G401 (cell line): ENCODE measurements at regions not wholly inside any gene's neighbourhood (a gene's known extent, or its start where the extent isn't known, plus 50 kb on each side); places are given as distances from the start of the nearest gene placed in this dataset.
A peak's percentile ranks its signal among the peaks of the same experiment; 100 is the strongest.
"Not testable (repeated sequence)": the region's sequence is repeated elsewhere in the genome, so short reads cannot be mapped to it uniquely, and the experiment has no call there.

Experiments
- DNase-seq: peaks from one replicate; pipeline ENCODE4 v3.0.0-alpha.2; 2015; ENCODE audit warnings: low spot score
- in situ Hi-C: cut with HindIII; loops from 2 replicates; pipeline ENCODE4 v1.10.0; 2016; ENCODE audit warnings: low sequenced_read_pairs, mixed read lengths

DNA sequence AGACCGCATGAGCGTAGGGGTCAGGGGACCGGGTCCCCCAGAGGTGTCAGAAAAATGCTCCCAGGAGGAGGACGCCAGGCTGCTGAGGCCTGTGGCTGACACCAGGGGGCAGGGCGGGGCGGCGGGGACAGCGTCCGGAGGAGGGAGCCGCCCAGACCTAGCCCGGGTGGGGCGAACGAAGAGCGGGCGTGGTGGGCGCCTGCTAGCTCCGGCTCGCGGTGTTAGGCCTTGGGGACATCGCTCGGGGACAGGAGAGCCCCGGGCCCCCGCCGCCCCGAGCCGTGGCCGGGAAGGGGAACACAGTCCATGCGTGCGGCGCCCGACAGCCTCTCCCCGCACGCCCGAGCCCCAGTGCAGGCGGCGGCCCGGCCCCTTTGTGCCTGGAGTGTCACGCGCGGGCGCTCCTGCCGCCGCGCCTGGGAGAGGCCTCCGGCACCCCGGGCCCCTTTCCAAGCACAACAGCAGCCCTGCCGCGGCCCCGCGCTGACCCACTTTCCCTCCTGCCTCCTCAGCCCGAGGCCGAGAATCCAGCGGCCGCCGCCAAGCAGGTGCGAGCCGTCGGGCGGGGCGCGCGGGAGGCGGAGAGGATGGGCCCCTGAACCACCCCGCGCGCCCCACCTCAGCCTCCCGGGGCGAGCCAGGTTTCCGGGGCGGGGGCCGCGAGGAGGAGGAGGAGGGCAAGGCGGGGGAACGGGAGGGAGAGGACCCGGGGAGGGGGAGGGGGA, 111.0 kb upstream of the KLF13 start:
- in situ Hi-C loops: loop anchor here (25.0 kb wide), 1 partner anchor 272 kb away; no protein-coding TSS in a partner anchor
- DNase-seq: peak; percentile 64

GRCh38 chr15:31216215-31216911, 110.3 kb upstream of the KLF13 start:
- DNase-seq: peak; percentile 48
- in situ Hi-C loops: loop anchor here (25.0 kb wide), 1 partner anchor 271 kb away; no protein-coding TSS in a partner anchor

DNA sequence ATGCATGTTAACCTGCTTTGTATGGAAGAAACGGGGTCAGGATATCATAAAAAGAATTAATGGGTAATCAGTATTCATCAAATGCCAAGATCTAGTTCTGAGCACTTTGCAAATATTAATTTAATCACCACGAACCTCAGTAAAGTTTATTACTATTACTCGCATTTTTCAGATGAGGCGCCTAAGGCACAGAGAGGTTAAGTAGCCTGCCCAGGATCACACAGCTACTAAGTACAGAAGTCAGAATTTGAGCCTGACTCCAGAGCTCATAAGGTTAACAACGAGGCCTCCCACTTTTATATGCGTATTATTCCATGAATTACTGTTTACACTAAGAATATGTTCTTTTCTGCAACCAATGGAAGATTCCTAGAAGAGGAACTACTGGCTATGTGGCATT, 109.6 kb upstream of the KLF13 start:
- in situ Hi-C loops: loop anchor here (25.0 kb wide), 1 partner anchor 270 kb away; no protein-coding TSS in a partner anchor
- DNase-seq: no peak

- in situ Hi-C loops: loop anchor here (25.0 kb wide), 1 partner anchor 270 kb away; no protein-coding TSS in a partner anchor
- DNase-seq: no peak
Measured at GRCh38 chr15:31217566-31218270, 108.9 kb upstream of the KLF13 start.

- no peak for DNase-seq
- in situ Hi-C loops: loop anchor here (25.0 kb wide), 1 partner anchor 268 kb away; no protein-coding TSS in a partner anchor
Measured at GRCh38 chr15:31219221-31219620, 107.4 kb upstream of the KLF13 start.

- in situ Hi-C loops: loop anchor here (25.0 kb wide), 1 partner anchor 265 kb away; no protein-coding TSS in a partner anchor
- DNase-seq: no peak
Measured at GRCh38 chr15:31221936-31222515, 104.6 kb upstream of the KLF13 start.

GRCh38 chr15:31222773-31223341, 103.8 kb upstream of the KLF13 start:
- no peak for DNase-seq
- in situ Hi-C loops: loop anchor here (25.0 kb wide), 1 partner anchor 264 kb away; no protein-coding TSS in a partner anchor

GRCh38 chr15:31223478-31224350, 102.9 kb upstream of the KLF13 start:
- in situ Hi-C loops: loop anchor here (25.0 kb wide), 1 partner anchor 264 kb away; no protein-coding TSS in a partner anchor

DNA sequence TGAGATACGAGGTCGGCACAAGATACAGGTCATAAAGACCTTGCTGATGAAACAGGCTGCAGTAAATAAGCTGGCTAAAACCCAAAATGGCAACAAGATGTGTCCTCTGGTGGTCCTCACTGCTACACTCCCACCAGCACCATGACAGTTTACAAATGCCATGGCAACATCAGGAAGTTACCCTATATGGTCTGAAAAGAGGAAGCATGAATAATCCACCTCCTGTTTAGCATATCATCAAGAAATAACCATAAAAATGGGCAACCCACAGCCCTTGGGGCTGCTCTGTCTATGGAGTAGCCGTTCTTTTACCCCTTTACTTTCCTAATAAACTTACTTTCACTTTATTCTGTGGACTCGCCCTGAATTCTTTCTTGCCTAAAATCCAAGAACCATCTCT, 102.0 kb upstream of the KLF13 start:
- in situ Hi-C loops: loop anchor here (25.0 kb wide), 1 partner anchor 263 kb away; no protein-coding TSS in a partner anchor
- DNase-seq: not testable (repeated sequence)

More at GRCh38 chr15:31223478-31224350, 102.9 kb upstream of the KLF13 start:
- peak; percentile 48 for DNase-seq

DNA sequence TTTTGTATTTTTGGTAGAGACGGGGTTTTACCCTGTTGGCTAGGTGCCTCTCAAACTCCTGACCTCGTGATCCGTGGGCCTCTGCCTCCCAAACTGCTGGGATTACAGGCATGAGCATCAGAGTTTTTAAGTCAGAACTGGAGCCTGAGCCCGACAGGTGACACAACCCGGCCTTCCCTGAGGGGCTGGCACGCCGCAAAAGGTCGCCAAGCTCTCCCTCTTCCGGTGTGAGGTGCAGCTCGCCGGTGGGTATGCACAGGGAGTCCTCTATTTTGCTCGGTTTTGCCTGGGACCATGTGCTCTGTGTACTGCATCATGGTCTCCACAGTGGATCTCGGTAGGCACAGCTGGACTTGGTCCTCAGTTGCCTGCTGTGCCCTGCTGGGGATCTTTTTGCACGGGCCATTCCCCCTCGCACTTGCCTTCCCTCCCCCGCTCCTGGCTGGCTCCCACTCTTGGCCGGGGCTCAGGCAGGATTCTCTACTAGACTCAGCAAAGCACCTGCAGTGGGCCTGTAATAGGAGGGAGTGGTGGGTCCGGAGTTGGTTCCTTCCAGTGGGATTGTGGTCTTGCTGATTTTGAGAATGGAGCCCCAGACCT, 101.2 kb upstream of the KLF13 start:
- in situ Hi-C loops: no loop called here
- DNase-seq: no peak

- no peak for DNase-seq
- in situ Hi-C loops: no loop called here
Measured at GRCh38 chr15:31226021-31226420, 100.6 kb upstream of the KLF13 start.

- in situ Hi-C loops: no loop called here
Measured at GRCh38 chr15:31227235-31227634, 99.4 kb upstream of the KLF13 start.

GRCh38 chr15:31228011-31228484, 98.6 kb upstream of the KLF13 start:
- in situ Hi-C loops: no loop called here
- DNase-seq: no peak

More at GRCh38 chr15:31227235-31227634, 99.4 kb upstream of the KLF13 start:
- no peak for DNase-seq

GRCh38 chr15:31228980-31229826, 97.4 kb upstream of the KLF13 start:
- DNase-seq: no peak
- in situ Hi-C loops: no loop called here

- in situ Hi-C loops: no loop called here
- no peak for DNase-seq
Measured at GRCh38 chr15:31230630-31231485, 95.8 kb upstream of the KLF13 start.

GRCh38 chr15:31234815-31235214, 91.8 kb upstream of the KLF13 start:
- in situ Hi-C loops: no loop called here
- no peak for DNase-seq
